Loucy (cell line): ENCODE measurements at regions not wholly inside any gene's neighbourhood (a gene's known extent, or its start where the extent isn't known, plus 50 kb on each side); places are given as distances from the start of the nearest gene placed in this dataset.

Experiments used
- H2AFZ ChIP-seq: fragments of 200-600 bp; sonication (generic); 2 replicates; pipeline ENCODE4 v1.6.0; 2016; ENCODE audit warnings: antibody characterized with exemption, mild to moderate bottlenecking, low read length, moderate library complexity
- H3F3A ChIP-seq: fragments of 200-600 bp; 2 replicates; pipeline ENCODE4 v1.6.0; 2016; ENCODE audit warnings: antibody characterized with exemption, low read depth, mild to moderate bottlenecking
- H3K27me3 ChIP-seq: fragments of 200-600 bp; sonication (generic); 2 replicates; pipeline ENCODE4 v1.6.1; 2014; ENCODE audit warnings: low read length, mild to moderate bottlenecking; ENCODE audit not compliant: insufficient read depth, poor library complexity, severe bottlenecking
- H3K36me3 ChIP-seq: fragments of 200-600 bp; sonication (generic); 2 replicates; pipeline ENCODE4 v1.6.1; 2016; ENCODE audit warnings: low read length; ENCODE audit not compliant: insufficient read depth
- H3K4me1 ChIP-seq: fragments of 200-600 bp; sonication (generic); 2 replicates; pipeline ENCODE4 v1.5.1; 2014; ENCODE audit warnings: low read length, mild to moderate bottlenecking; ENCODE audit not compliant: insufficient read depth, poor library complexity, severe bottlenecking
- H3K4me2 ChIP-seq: fragments of 200-600 bp; sonication (generic); 2 replicates; pipeline ENCODE4 v1.6.0; 2014; ENCODE audit warnings: antibody characterized with exemption, low read length, low read depth, mild to moderate bottlenecking; ENCODE audit not compliant: poor library complexity, severe bottlenecking
- H3K4me3 ChIP-seq: fragments of 200-600 bp; sonication (generic); 2 replicates; pipeline ENCODE4 v1.5.1; 2014; ENCODE audit warnings: low read length, mild to moderate bottlenecking, mixed read lengths; ENCODE audit not compliant: poor library complexity, severe bottlenecking
- H3K79me2 ChIP-seq: fragments of 200-600 bp; sonication (generic); 2 replicates; pipeline ENCODE4 v1.6.1; 2014; ENCODE audit warnings: low read length; ENCODE audit not compliant: insufficient read depth
- H3K9ac ChIP-seq: fragments of 200-600 bp; sonication (generic); 2 replicates; pipeline ENCODE4 v1.6.0; 2014; ENCODE audit warnings: mild to moderate bottlenecking, low read depth, low read length, moderate library complexity; ENCODE audit not compliant: poor library complexity, severe bottlenecking
- H3K9me2 ChIP-seq: fragments of 200-600 bp; sonication (generic); replicated peaks from 2 replicates; pipeline ENCODE4 v1.6.1; 2016; ENCODE audit warnings: low read depth, low read length, mixed read lengths
- H3K9me3 ChIP-seq: fragments of 200-600 bp; sonication (generic); 2 replicates; pipeline ENCODE4 v1.6.1; 2014; ENCODE audit warnings: mild to moderate bottlenecking, antibody characterized with exemption, low read length, low read depth; ENCODE audit not compliant: insufficient read depth
- H4K20me1 ChIP-seq: fragments of 200-600 bp; sonication (generic); 2 replicates; pipeline ENCODE4 v1.6.0; 2014; ENCODE audit warnings: antibody characterized with exemption, low read length, mild to moderate bottlenecking; ENCODE audit not compliant: insufficient read depth, poor library complexity, severe bottlenecking
- CTCF ChIP-seq: fragments of 200-600 bp; sonication (generic); conservative IDR thresholded peaks from 2 replicates; pipeline ENCODE4 v1.5.1; 2014; ENCODE audit warnings: mild to moderate bottlenecking, antibody characterized with exemption, low read length
- EZH2phosphoT487 ChIP-seq: fragments of 200-600 bp; IDR thresholded peaks from 2 replicates; pipeline ENCODE4 v1.6.1; 2018; ENCODE audit warnings: antibody characterized with exemption, mild to moderate bottlenecking, moderate library complexity, borderline replicate concordance

GRCh38 chr6:142685852-142686506 is 259.0 kb downstream of the HIVEP2 start:
- Histone ChIP-seq H3K4me2 (no peak overlapping the region), H3K36me3 (no peaks in the 10 kb centered on the region), H3K9ac (no peak overlapping the region), H3K79me2 (no peaks in the 10 kb centered on the region), H3K4me3 (no peak overlapping the region), H3K4me1 (no peaks in the 10 kb centered on the region), H3K9me3 (no peaks in the 10 kb centered on the region), H2AFZ (no peak overlapping the region), H3K27me3 (no peaks in the 10 kb centered on the region), H3K9me2 (no peaks in the 10 kb centered on the region), H3F3A (no peaks in the 10 kb centered on the region), H4K20me1 (no peaks in the 10 kb centered on the region)
- TF ChIP-seq CTCF (no peak), EZH2phosphoT487 (no peak)

- no peaks in the 10 kb centered on the region for H3K79me2 ChIP-seq
Observed at GRCh38 chr6:142686507-142686887, 258.5 kb downstream of the HIVEP2 start.

GRCh38 chr6:142692942-142693341 is 252.0 kb downstream of the HIVEP2 start:
- no peaks in the 10 kb centered on the region for H3F3A ChIP-seq
- no peaks in the 10 kb centered on the region for H3K36me3 ChIP-seq
- no peak overlapping the region for H2AFZ ChIP-seq
- H3K9me3 ChIP-seq, result no peaks in the 10 kb centered on the region
- no peaks in the 10 kb centered on the region for H3K9me2 ChIP-seq
- peaks cover 14% of the 10 kb centered on the region for H3K4me1 ChIP-seq
- H3K4me2 ChIP-seq, result no peak overlapping the region
- no peaks in the 10 kb centered on the region for H4K20me1 ChIP-seq
- no peaks in the 10 kb centered on the region for H3K79me2 ChIP-seq
- no peak overlapping the region for H3K4me3 ChIP-seq
- TF ChIP-seq EZH2phosphoT487 (no peak), CTCF (peak; percentile 99)
- H3K27me3 ChIP-seq, result no peaks in the 10 kb centered on the region
- no peak overlapping the region for H3K9ac ChIP-seq

More at GRCh38 chr6:142686507-142686887, 258.5 kb downstream of the HIVEP2 start:
- no peak overlapping the region for H2AFZ ChIP-seq
- no peaks in the 10 kb centered on the region for H3K4me1 ChIP-seq
- TF ChIP-seq EZH2phosphoT487 (no peak), CTCF (no peak)
- H3K27me3 ChIP-seq, result no peaks in the 10 kb centered on the region
- no peak overlapping the region for H3K9ac ChIP-seq
- no peaks in the 10 kb centered on the region for H3K9me2 ChIP-seq
- H3K4me3 ChIP-seq, result no peak overlapping the region
- H4K20me1 ChIP-seq, result no peaks in the 10 kb centered on the region
- no peaks in the 10 kb centered on the region for H3K36me3 ChIP-seq
- no peak overlapping the region for H3K4me2 ChIP-seq
- H3F3A ChIP-seq, result no peaks in the 10 kb centered on the region
- no peaks in the 10 kb centered on the region for H3K9me3 ChIP-seq
